HG03460 (cell line): ENCODE measurements at regions not wholly inside any gene's neighbourhood (a gene's known extent, or its start where the extent isn't known, plus 50 kb on each side); places are given as distances from the start of the nearest gene placed in this dataset.

Source experiments
- ATAC-seq: cut with Tn5 transposase; IDR thresholded peaks from one replicate; pipeline ENCODE4 v1.9.1; 2021; ENCODE audit not compliant: unreplicated experiment

- ATAC-seq, result no peak
Measured at GRCh38 chr13:90995001-90995400, 352.5 kb upstream of the MIR17HG start.

DNA sequence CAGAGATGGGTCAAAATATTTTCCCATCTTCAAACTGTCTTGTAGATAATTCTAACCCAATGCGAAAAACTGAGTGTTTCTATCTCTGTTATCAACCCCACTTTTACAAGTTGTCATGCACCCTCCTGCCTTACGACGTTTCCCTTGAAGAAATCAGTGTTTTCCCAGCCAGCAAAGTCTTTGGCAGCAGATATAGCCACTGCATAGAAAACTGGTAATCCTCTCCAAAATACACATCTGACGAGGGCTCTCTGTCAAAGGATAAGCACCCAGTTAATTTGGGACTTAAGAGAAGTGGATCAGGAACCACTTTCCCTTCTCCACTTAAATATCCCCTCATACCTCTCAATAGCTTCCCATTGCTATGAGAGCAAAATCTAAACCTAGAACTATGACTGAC, 351.9 kb upstream of the MIR17HG start:
- ATAC-seq, result no peak

- no peak for ATAC-seq
Measured at GRCh38 chr13:90997951-90998350, 349.5 kb upstream of the MIR17HG start.

DNA sequence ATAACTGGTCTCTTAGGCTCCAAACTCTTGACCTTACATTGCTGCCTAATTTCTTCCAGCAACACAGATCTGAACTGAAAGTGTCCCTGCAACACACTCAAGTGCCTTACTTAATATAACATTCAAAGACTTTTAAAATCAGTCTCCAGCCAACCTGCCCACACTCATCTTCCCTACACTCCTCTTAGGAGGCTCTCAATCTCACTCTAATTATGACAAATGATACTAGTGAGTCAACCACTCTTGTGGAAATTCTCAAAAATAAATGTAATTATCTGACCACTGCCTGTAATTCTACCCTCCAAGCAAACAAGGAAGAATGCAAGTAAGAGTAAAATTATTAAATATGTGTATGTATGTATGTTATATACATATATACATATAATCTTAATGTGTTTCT, 348.1 kb upstream of the MIR17HG start:
- ATAC-seq, result no peak

DNA sequence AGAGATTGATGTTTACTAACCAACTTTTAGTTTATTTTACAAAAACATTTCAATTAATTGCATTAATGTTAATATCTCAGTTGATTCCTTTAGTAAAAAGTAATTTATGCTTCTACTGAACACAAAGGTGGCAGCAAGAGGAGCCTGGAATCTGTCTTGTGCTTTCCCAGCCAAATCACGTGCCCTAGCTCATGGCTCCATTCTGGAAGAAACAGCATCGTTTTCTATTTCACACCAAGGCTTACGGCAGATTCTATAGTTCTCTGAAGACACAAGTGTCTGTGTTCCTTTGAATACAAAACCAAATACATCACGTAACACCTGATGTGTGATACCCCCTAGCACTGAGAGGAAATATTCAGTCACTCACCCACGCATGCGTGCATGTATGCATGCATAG, 346.1 kb upstream of the MIR17HG start:
- no peak for ATAC-seq

GRCh38 chr13:91014696-91015095, 332.8 kb upstream of the MIR17HG start:
- ATAC-seq, result no peak

- peak; percentile 99 for ATAC-seq
Measured at GRCh38 chr13:91017031-91017668, 330.3 kb upstream of the MIR17HG start.

DNA sequence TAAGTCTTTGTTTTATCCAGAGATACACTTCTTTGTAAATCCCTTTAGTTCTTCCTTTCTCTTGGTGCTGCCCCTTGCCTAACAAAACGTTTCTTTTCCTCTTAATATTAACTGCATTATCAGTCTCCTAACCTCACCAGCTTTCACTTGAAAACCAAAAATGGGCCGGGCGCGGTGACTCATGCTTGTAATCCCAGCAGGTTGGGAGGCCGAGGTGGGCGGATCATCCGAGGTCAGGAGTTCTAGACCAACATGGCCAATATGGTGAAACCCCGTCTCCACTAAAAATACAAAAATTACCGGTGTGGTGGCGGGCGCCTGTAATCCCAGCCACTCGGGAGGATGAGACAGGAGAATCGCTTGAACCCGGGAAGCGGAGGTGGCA, 329.8 kb upstream of the MIR17HG start:
- ATAC-seq, result no peak

DNA sequence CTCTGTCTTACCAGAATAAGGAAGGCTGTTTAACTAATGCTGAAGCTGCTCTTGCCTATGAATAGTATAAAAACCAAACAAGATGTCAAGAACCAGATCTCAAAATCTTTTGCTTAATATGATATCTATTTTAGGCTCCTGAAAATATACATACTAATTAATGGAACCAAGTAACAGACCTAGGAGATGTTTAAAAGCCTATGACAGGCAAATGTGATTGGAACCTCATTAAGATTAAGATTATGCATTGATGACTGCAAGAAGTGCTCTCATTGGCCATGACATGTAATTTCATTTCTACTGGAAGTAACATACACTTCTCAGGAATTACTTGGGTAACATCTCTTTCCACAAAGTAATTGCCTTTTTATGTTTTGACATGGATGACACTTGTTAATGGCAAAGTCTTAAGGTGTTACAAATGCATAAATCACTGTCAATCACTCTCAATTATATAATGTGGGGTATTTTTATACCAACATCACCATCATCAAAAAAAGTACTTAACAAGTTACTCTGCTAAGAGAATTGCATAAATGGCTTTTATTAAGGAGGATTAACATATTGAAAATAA, 326.9 kb upstream of the MIR17HG start:
- no peak for ATAC-seq

DNA sequence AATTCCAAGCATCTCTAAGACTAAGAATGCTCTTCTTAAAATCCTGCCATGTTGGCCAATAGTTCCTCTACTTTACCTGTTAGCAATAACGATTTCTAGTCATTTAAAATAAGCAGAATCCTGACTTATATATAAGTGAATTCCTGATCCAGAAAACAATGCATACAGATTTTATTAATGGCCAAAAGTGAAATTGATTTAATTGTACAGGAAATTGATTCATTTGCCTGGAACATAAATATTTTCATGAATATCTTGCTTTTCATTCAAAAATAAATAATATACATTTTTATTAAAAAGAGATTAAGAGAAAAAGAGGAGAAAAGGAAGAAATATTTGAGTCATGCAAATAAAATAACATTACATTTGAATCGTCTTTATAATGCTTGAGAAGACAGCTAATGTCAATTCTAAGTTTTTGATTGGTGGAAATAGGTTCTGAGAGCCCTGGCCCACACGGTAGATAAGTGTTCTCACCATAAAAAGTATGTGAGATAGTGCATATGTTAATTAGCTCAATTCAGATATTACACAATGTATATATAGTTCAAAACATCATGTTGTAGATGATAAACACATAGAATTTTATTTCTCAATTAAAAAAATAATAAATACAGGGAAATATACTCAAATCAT, 323.2 kb upstream of the MIR17HG start:
- ATAC-seq, result no peak

- no peak for ATAC-seq
Measured at GRCh38 chr13:91025442-91025841, 322.0 kb upstream of the MIR17HG start.

DNA sequence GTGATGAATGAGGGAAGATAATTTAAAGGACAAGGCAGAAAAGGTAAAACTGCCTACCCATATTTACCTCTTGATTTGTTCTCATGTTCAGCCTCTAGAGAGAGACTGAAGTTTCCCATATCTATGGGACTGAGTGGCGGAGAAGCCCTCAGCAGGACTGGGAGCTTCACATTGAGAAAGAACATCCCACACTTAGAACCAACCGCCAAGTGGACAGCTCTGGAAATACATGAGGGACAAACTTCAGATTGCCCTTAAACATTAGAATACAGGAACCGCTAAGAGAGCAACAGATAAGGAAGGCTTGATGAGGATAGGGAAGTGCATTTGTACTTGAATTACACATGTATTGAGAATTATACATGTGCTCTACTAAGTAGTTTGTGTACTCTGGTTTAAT, 316.0 kb upstream of the MIR17HG start:
- ATAC-seq, result no peak

- no peak for ATAC-seq
Measured at GRCh38 chr13:91032104-91032503, 315.4 kb upstream of the MIR17HG start.

DNA sequence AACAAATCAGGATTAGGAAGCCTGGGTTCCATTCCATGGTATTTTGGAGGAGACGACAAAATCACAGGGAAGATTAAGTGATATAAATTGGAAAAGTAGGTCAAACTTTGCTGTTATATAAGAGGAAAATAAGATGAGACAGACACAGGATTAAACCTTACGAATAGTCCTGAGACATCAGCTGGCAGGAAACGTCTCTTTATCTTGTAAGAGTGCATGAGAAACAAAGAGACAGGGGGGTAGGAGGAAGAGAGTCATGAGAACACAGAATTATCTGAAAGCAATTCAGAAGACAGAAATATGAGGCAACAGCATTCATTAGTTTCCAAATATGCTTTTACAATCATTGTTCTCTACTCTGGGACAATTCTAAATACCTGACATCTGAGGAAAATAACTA, 310.6 kb upstream of the MIR17HG start:
- no peak for ATAC-seq

- ATAC-seq, result no peak
Measured at GRCh38 chr13:91042870-91043269, 304.6 kb upstream of the MIR17HG start.

DNA sequence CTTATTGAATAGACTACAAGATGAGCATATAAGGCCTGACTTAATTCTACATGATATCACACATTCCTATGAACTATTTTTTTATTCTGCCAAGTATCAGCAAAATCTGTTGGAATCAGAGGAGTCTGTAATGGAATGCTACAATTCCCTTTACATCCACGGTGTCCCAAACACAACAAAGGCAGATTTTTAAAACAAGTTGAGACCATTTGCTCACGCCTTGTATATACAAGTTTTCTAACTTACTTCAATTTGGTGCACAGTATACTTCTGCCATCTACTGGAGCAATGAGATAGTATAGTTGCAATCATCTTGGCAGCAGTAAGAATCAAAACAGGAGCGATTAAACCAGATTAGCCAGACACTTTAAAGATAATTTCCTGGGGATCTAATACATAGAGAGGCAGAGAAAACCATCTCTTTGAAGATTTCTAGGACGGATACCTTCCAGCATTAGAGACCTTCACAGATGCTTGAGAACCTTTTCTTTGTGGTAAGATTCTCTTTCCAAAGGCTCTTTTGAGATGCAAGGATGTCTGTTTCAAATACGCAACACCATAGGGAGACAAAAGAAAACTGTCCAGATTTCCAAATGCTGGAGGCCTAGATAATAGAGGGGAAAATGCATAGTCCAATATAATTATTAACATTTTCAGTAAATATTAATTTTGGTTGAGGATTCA, 302.0 kb upstream of the MIR17HG start:
- no peak for ATAC-seq

- ATAC-seq, result no peak
Measured at GRCh38 chr13:91046715-91047327, 300.7 kb upstream of the MIR17HG start.

DNA sequence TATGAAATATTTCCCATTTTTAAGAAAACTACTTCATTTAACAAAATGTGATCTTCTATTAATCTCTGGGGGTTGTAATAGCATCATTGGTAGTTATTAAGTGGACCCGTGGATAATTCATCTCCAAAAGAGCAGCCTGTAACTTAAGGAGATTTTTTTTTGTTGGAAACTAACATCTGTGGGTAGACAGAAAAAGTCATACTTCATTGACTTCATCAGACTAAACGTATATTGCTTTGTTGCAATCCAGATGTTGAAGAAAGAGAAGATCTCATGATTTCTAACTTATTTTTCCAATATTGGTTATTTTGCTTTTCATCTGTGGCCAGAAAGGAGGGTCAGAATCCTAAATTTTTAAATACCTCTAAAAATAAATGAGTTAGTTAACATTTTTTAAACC, 296.5 kb upstream of the MIR17HG start:
- no peak for ATAC-seq

GRCh38 chr13:91052876-91053275, 294.6 kb upstream of the MIR17HG start:
- ATAC-seq, result no peak

DNA sequence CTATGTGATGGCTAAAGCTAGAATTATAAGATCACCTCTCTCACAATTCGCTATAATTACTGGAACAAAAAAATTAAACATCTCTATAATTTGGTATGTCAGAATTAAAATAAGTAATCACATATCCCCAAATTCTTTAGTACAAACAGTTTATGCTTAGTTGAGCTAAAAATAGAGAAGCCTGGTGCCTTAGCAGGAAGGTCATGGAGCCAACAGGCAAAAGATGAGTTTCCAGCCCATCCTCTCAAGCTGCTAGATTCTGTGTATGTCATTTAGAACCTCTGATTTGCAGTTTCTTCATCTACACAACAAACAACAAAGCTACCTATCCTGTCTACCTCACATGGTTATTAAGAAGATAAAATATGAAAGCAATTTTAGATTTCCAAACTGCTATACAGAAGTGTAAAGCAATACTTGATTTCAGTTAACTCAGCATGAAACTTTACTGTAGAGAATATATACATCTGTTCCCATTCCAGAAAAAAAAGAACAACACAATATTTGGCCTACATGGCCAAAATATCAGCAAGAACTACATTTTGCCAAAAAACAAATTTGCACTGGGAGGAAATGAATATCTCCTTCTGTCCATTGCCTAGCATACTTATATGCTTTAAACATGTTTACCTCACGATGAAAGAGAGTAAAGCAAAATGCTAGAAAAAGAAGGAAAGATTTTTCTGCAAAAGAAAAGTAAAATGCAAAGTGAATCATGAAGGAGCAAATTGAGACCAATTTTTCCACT, 294.0 kb upstream of the MIR17HG start:
- no peak for ATAC-seq

- ATAC-seq, result no peak
Measured at GRCh38 chr13:91054902-91055301, 292.6 kb upstream of the MIR17HG start.
